ENCODE measurements at regions not wholly inside any gene's neighbourhood (a gene's known extent, or its start where the extent isn't known, plus 50 kb on each side); places are given as distances from the start of the nearest gene placed in this dataset.
"Not testable (repeated sequence)": the region's sequence is repeated elsewhere in the genome, so short reads cannot be mapped to it uniquely, and the experiment has no call there.

DNA sequence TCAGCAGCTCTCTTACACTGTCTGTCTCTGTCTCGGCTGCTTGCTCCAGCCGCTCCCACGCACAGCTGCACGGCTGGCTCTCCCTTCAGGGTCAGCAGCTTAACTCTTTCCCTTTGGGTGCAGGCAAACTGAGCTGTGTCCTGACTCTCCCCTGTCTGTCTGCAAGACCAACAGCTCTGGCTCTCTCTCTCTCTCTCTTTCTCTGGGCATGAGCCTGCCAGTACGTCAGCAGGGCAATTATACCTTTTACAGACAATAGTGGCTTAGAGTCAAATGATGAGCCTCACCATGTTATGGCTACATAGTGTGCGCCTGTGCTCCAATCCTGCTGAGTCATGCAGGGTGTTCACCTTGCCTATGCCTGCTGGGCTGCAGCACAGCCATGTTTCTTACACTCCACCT lies 120.5 kb upstream of the DDHD1 start:
- no peak overlapping the region for H3K27ac Mint-ChIP-seq
- no peaks in the 10 kb centered on the region for H3K36me3 Mint-ChIP-seq (ENCODE audit: low read depth)
- no peak for DNase-seq (ENCODE audit: low spot score)
- intact Hi-C loops (cut with micrococcal nuclease) = no loop called here
- no peaks in the 10 kb centered on the region for H3K4me1 Mint-ChIP-seq (ENCODE audit: low read depth)
- H3K9me3 Mint-ChIP-seq = peaks cover 6% of the 10 kb centered on the region
- H3K4me3 Mint-ChIP-seq (ENCODE audit: low read depth) = no peak overlapping the region
- H3K27me3 Mint-ChIP-seq (ENCODE audit: low read depth) = no peaks in the 10 kb centered on the region

DNA sequence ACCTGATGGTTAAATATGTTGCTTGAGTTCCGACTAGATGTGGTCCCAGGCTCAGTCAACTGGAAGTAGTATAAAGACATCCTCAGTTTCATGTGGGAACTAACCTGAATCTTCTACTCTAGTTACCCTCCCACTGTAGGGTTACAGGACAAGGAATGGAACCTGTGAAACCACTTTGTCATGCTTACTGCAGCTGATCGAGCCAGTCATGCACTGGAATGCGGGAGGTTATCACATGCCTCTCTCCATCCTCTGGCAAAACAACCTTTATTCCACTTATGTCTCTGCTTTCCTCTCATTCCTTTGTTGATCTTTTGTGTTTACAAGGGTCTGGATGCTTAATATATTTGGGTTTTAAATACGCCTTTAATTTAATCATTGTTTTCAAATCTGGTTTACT lies 111.9 kb upstream of the DDHD1 start:
- Mint-ChIP-seq H3K36me3 (ENCODE audit: low read depth) (no peaks in the 10 kb centered on the region), H3K27me3 (ENCODE audit: low read depth) (peaks cover 2% of the 10 kb centered on the region), H3K27ac (no peak overlapping the region), H3K4me3 (ENCODE audit: low read depth) (no peak overlapping the region), H3K4me1 (ENCODE audit: low read depth) (no peaks in the 10 kb centered on the region), H3K9me3 (peaks cover 18% of the 10 kb centered on the region)
- intact Hi-C loops (cut with micrococcal nuclease) = no loop called here
- no peak for DNase-seq (ENCODE audit: low spot score)

DNA sequence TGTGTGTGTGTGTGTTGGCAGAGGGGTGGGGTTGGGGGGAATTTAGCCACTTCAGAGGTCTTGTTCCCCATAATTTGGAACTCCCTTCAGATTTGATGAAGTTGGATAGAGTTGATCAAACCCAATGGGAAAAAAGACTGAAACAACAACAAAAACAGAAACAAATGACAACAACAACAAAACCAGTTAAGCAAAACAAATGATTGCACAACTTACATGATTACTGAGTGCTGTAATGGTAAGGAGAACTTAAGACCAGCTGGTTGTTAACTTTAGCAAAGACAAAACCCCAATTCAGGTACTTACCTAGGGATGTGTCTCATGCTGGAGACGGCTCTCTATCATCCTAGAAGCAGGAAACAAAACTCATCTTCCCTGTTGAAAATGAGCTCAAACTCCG lies 107.8 kb upstream of the DDHD1 start:
- no peak overlapping the region for H3K4me3 Mint-ChIP-seq (ENCODE audit: low read depth)
- no peaks in the 10 kb centered on the region for H3K36me3 Mint-ChIP-seq (ENCODE audit: low read depth)
- H3K27ac Mint-ChIP-seq = no peak overlapping the region
- DNase-seq (ENCODE audit: low spot score) = no peak
- intact Hi-C loops (cut with micrococcal nuclease) = no loop called here
- peaks cover 2% of the 10 kb centered on the region for H3K27me3 Mint-ChIP-seq (ENCODE audit: low read depth)
- peaks cover 16% of the 10 kb centered on the region for H3K9me3 Mint-ChIP-seq
- no peaks in the 10 kb centered on the region for H3K4me1 Mint-ChIP-seq (ENCODE audit: low read depth)

DNA sequence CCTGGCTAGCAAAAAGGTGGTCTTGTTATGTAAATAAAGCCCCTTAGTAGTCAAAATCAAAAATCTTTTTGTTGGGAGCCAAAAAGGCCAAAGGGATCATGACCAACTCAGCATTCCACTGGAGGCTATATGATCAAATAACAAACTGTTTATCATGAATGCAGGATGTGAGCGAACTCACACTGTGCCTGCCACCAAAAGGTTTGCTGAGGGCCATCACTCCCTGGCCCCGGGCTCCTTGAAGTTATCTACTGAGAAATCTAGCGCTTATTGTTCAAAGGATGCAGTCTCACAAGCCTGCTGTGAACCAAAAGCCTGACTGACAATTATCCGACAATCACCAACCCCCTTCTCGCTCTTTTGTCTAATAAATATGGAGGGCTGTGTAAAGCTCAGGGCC lies 107.2 kb upstream of the DDHD1 start:
- DNase-seq (ENCODE audit: low spot score) = no peak
- Mint-ChIP-seq H3K4me1 (ENCODE audit: low read depth) (no peaks in the 10 kb centered on the region), H3K27ac (no peak overlapping the region), H3K27me3 (ENCODE audit: low read depth) (peaks cover 2% of the 10 kb centered on the region), H3K36me3 (ENCODE audit: low read depth) (no peaks in the 10 kb centered on the region), H3K9me3 (peaks cover 21% of the 10 kb centered on the region), H3K4me3 (ENCODE audit: low read depth) (no peak overlapping the region)
- intact Hi-C loops (cut with micrococcal nuclease) = no loop called here

DNA sequence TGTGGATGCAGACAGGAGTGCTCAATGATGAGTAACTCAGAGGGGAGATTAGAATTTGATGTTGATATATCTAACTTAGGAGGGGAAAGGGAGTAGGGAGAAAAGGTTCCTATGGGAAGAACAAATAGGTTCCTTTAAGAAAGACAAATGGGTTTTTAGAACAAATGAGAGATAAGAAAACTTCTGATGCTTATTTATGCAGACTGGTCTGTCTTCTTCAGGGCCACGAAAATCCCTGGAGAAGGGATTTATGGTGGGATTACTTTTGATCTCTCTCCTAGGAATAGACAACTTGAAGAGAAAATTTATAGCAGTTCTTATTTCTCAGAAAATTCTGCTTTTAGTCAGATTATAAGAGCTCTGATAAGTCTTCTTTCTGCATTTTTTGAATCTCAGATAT lies 99.0 kb upstream of the DDHD1 start:
- DNase-seq (ENCODE audit: low spot score) = no peak
- Mint-ChIP-seq H3K4me3 (ENCODE audit: low read depth) (no peak overlapping the region), H3K27me3 (ENCODE audit: low read depth) (peaks cover 7% of the 10 kb centered on the region), H3K9me3 (peaks cover 20% of the 10 kb centered on the region), H3K36me3 (ENCODE audit: low read depth) (no peaks in the 10 kb centered on the region), H3K27ac (no peak overlapping the region), H3K4me1 (ENCODE audit: low read depth) (no peaks in the 10 kb centered on the region)
- intact Hi-C loops (cut with micrococcal nuclease) = no loop called here

DNA sequence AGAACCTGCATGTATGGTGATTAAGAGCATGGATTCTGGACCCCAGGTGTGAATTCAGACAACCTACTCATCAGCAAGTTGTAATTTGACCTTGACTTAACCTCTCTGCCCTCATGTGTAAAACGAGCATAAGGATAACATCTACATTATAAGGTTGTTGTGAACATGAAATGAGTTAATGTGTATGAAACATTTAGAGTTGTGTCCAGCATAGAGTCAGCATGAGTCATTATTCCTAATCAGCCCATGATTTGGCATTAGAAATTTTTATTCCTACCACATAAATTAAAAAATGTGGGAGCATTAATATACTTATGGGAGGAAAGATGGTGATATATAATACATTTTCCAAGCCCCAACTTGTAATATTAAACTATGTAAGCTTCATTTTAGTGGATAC lies 95.9 kb upstream of the DDHD1 start:
- Mint-ChIP-seq H3K36me3 (ENCODE audit: low read depth) (no peaks in the 10 kb centered on the region), H3K4me3 (ENCODE audit: low read depth) (no peak overlapping the region), H3K4me1 (ENCODE audit: low read depth) (no peaks in the 10 kb centered on the region), H3K27ac (no peak overlapping the region), H3K9me3 (peaks cover 13% of the 10 kb centered on the region), H3K27me3 (ENCODE audit: low read depth) (peaks cover 7% of the 10 kb centered on the region)
- intact Hi-C loops (cut with micrococcal nuclease) = no loop called here
- DNase-seq (ENCODE audit: low spot score) = no peak

DNA sequence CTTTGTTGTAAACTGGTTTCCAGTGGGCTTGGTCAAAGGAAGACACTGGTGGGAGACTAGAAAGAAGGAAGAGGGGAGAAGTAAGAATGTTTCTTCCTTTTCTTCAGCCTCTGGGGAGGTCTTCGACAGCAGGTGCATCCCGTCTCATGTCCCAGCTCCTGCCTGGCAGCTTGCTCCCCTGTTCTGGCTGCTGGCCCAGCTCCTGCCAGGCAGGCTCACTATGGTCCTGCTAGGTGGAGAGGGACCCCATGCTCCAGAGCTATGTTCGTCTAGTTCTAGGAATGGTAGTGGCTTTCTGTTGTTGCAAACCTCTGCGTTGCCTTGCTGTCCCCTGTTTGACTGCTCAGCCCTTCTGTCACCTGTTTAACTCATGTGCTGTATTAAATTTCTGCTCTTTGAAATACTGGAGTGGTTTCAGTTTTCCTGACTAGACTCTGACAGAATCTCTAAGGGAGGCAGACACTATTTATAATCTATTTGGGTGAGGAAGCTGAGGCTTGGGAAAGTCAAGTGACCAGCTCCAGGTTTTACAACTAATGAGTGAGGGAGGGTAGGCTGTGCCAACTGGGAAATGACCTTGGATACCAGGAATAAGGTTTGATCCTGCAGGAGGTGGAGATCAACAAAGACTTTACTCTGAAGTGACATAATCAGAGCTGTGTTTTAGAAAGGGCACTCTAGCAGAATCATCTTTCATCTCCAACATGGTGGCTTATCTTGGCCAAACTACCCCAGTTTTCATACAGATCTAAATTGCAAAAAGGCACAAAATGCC lies 94.7 kb upstream of the DDHD1 start:
- intact Hi-C loops (cut with micrococcal nuclease) = no loop called here
- Mint-ChIP-seq H3K4me3 (ENCODE audit: low read depth) (no peak overlapping the region), H3K36me3 (ENCODE audit: low read depth) (peaks cover under 1% of the 10 kb centered on the region), H3K27ac (no peak overlapping the region), H3K27me3 (ENCODE audit: low read depth) (peaks cover 7% of the 10 kb centered on the region), H3K4me1 (ENCODE audit: low read depth) (no peaks in the 10 kb centered on the region), H3K9me3 (peaks cover 10% of the 10 kb centered on the region)
- DNase-seq (ENCODE audit: low spot score) = no peak

DNA sequence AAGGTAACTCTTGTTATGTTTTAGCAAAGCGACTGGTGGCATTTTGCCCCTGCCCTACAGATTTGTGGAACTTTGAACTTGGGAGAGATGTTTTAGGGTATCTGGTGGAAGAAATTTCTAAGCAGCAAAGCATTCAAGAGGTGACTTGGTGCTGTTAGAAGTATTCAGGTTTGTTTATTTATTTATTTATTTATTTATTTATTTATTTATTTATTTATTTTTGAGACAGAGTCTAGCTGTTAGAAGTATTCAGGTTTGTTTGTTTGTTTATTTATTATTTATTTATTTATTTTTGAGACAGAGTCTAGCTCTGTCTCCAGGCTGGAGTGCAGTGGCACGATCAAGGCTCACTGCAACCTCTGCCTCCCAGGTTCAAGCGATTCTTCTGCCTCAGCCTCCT lies 89.8 kb upstream of the DDHD1 start:
- H3K4me3 Mint-ChIP-seq (ENCODE audit: low read depth); H3K27me3 Mint-ChIP-seq (ENCODE audit: low read depth); H3K4me1 Mint-ChIP-seq (ENCODE audit: low read depth); DNase-seq (ENCODE audit: low spot score); H3K27ac Mint-ChIP-seq; H3K36me3 Mint-ChIP-seq (ENCODE audit: low read depth); intact Hi-C loops (cut with micrococcal nuclease): not testable (repeated sequence)
- H3K9me3 Mint-ChIP-seq = peaks cover 16% of the 10 kb centered on the region

DNA sequence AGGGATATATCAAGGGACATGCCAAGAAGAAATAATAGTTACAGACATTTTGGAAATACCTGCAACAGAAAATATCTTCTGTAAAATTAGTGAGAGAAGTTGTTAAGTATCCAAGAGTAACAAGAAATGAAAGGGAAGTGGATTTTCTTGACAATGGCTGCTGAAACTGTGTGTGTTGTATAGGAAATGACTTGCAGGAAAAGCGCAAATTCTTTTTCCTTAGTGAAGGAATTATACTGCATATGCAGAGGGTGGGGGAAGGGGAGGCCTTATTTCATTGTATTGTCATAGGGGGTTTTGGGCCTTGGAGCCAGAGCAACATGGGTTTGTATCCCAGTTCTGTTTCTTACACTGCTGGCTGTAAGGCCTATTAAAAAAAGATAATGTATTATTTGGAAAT lies 84.4 kb upstream of the DDHD1 start:
- DNase-seq (ENCODE audit: low spot score) = no peak
- Mint-ChIP-seq H3K4me1 (ENCODE audit: low read depth) (peaks cover 3% of the 10 kb centered on the region), H3K4me3 (ENCODE audit: low read depth) (no peak overlapping the region), H3K36me3 (ENCODE audit: low read depth) (peaks cover 4% of the 10 kb centered on the region), H3K9me3 (peaks cover 10% of the 10 kb centered on the region), H3K27ac (no peak overlapping the region), H3K27me3 (ENCODE audit: low read depth) (no peaks in the 10 kb centered on the region)
- intact Hi-C loops (cut with micrococcal nuclease) = no loop called here

DNA sequence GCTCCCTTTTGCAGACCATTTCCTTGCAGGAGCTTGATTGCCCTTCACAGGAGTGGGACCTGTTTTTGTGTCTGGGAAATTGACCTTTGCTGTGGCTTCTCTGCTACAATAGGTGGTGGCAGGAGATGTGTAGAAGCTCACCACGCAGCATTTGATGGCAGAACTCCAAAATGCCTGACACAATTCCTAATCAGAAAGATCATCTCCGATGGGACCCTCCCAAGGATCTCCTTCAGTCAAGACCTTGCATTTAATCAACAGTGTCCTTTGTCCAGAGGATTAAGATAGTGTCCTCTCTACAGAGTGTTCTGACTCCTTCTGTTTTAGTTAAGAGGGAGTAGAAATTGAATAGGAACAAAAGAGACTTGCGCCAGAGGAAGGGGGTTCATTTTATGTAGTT lies 83.6 kb upstream of the DDHD1 start:
- no peak for DNase-seq (ENCODE audit: low spot score)
- H3K36me3 Mint-ChIP-seq (ENCODE audit: low read depth) = no peaks in the 10 kb centered on the region
- peaks cover 3% of the 10 kb centered on the region for H3K9me3 Mint-ChIP-seq
- intact Hi-C loops (cut with micrococcal nuclease) = no loop called here
- no peak overlapping the region for H3K27ac Mint-ChIP-seq
- peaks cover 3% of the 10 kb centered on the region for H3K4me1 Mint-ChIP-seq (ENCODE audit: low read depth)
- no peaks in the 10 kb centered on the region for H3K27me3 Mint-ChIP-seq (ENCODE audit: low read depth)
- H3K4me3 Mint-ChIP-seq (ENCODE audit: low read depth) = no peak overlapping the region

DNA sequence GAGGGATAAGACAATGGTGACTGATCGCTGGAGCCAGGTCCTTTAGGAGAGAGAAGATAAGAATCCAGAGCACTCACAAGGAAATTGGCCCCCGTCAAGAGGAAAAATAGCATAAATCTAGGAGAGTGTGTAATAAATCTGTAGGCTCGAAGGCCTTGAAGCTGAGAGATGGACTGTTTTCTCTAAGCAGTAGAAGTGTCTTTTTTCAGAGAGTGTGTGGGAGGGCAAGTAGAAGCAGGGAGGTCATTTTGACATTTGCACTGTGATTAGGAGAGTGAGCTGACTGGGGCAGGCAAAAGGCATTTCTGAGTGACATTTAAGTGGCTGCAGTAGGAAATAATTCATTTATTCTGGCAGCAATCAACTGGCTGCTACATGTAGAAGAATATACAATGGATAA lies 78.0 kb upstream of the DDHD1 start:
- Mint-ChIP-seq H3K27me3 (ENCODE audit: low read depth) (peaks cover 4% of the 10 kb centered on the region), H3K27ac (no peak overlapping the region), H3K36me3 (ENCODE audit: low read depth) (no peaks in the 10 kb centered on the region), H3K9me3 (peaks cover 5% of the 10 kb centered on the region), H3K4me3 (ENCODE audit: low read depth) (no peak overlapping the region), H3K4me1 (ENCODE audit: low read depth) (peaks cover 8% of the 10 kb centered on the region)
- DNase-seq (ENCODE audit: low spot score) = no peak
- intact Hi-C loops (cut with micrococcal nuclease) = no loop called here

DNA sequence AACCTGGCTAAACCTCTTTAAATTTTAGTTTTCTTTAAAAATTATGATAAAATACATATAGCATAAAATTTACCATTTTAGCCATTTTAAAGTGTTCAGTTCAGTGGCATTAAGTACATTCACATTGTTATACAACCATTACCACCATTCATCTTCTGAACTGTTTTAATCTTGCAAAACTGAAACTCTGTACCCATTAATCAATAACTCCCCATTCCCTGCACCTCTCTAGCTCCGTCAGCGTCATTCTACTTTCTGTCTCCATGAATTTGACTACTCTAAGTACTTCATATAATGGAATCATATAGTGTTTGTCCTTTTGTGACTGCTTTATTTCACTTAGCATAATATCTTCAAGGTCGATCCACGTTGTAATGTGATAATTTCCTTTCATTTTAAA lies 75.8 kb upstream of the DDHD1 start:
- Mint-ChIP-seq H3K27ac (no peak overlapping the region), H3K36me3 (ENCODE audit: low read depth) (peaks cover 12% of the 10 kb centered on the region), H3K9me3 (peaks cover 27% of the 10 kb centered on the region), H3K4me3 (ENCODE audit: low read depth) (no peak overlapping the region), H3K4me1 (ENCODE audit: low read depth) (peaks cover 8% of the 10 kb centered on the region), H3K27me3 (ENCODE audit: low read depth) (peaks cover 4% of the 10 kb centered on the region)
- DNase-seq (ENCODE audit: low spot score) = no peak
- intact Hi-C loops (cut with micrococcal nuclease) = no loop called here

DNA sequence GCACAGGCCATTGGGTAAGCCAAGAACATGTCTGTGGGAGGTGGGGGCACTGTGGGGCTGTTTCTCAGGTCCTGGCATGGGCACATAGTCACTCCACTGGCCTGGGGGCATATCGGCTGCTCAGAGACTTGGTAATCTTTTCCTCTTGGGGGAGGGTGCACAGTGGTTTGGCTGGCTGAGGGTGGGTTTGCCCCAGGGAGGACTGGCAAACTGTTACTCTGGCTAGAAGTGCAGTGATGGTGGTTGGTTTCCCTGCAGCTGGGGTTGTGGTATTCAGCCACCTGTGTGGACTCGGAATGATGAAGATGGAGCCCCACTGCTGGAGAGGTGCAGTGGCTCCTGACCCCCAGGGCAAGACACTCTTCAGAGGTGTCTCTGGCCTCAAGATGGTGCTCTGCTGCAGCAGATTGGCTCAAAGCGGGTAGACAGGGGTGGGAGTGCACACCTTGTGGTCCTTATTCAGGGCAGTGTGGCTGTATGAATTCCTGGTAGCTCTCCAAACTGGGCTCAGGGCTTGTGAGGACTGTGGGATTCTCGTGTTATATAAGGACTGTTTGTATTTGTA lies 74.1 kb upstream of the DDHD1 start:
- no peak for DNase-seq (ENCODE audit: low spot score)
- intact Hi-C loops (cut with micrococcal nuclease) = no loop called here
- Mint-ChIP-seq H3K36me3 (ENCODE audit: low read depth) (peaks cover 13% of the 10 kb centered on the region), H3K27me3 (ENCODE audit: low read depth) (peaks cover 4% of the 10 kb centered on the region), H3K4me1 (ENCODE audit: low read depth) (peaks cover 5% of the 10 kb centered on the region), H3K4me3 (ENCODE audit: low read depth) (no peak overlapping the region), H3K27ac (no peak overlapping the region), H3K9me3 (peaks cover 27% of the 10 kb centered on the region)

Data from activated T-helper 2 cell treated with anti-CD3 and anti-CD28 coated beads, Interferon-gamma antibody, Interleukin-2, Interleukin-4, amounts not matched to agents 10 μg/mL and 5 μg/mL and 100 μg/mL, durations not matched to agents 14 hours and 24 hours and 36 hours (primary cell).